GM12872 (cell line): ENCODE measurements at regions not wholly inside any gene's neighbourhood (a gene's known extent, or its start where the extent isn't known, plus 50 kb on each side); places are given as distances from the start of the nearest gene placed in this dataset.

ENCODE experiments used
- TF ChIP-seq, protein P1 (sequence below): IDR thresholded peaks from 3 replicates; pipeline ENCODE4 v1.5.1; 2011; ENCODE audit warnings: low read depth, mild to moderate bottlenecking, low read length, moderate library complexity; ENCODE audit not compliant: insufficient read depth

DNA sequence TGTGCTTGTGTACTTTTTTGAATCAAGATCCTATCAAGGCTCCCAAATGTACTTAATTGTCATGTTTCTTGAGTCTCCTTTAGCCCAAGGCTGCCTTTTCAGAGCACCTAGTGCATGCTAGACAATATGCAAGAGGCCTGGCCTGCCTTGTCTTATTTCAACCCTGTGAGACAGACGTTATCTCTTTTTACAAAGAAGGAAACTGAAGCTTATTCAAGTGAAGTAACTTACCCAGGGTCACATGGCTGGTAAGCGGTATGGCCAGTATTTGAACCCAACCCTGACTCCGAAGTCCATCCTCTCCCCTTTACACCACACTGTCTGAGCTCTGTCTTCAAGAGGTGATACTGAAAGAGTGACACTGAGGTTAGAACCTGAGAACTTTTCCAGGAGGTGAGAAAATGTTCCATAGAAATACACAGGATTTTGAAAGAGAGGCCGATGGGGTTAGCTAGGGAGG lies 505.1 kb downstream of the FOXO1 start:
- TF ChIP-seq, protein P1, sequence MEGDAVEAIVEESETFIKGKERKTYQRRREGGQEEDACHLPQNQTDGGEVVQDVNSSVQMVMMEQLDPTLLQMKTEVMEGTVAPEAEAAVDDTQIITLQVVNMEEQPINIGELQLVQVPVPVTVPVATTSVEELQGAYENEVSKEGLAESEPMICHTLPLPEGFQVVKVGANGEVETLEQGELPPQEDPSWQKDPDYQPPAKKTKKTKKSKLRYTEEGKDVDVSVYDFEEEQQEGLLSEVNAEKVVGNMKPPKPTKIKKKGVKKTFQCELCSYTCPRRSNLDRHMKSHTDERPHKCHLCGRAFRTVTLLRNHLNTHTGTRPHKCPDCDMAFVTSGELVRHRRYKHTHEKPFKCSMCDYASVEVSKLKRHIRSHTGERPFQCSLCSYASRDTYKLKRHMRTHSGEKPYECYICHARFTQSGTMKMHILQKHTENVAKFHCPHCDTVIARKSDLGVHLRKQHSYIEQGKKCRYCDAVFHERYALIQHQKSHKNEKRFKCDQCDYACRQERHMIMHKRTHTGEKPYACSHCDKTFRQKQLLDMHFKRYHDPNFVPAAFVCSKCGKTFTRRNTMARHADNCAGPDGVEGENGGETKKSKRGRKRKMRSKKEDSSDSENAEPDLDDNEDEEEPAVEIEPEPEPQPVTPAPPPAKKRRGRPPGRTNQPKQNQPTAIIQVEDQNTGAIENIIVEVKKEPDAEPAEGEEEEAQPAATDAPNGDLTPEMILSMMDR = no peak

DNA sequence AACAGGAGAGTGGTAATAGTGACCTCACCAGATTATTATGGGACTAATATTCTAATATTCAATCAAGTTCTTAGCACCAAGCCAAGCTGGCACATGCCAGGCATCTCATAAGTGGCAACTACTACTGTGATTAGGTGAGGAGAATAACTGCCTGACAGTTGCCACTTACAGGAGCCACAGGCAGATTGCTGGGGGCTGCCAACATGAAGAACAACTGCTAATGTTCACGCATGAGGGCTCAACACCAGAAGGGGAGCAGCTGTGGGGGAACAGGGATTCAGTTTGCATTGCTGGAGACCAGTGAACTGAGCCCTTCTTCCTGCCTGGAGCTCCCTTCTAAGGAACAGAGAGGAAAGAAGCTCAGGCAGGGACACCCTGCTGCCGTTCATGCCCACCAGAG lies 504.5 kb downstream of the FOXO1 start:
- TF ChIP-seq, protein P1 = no peak

GRCh38 chr13:40163066-40164000 lies 503.1 kb downstream of the FOXO1 start:
- TF ChIP-seq, protein P1 = no peak

DNA sequence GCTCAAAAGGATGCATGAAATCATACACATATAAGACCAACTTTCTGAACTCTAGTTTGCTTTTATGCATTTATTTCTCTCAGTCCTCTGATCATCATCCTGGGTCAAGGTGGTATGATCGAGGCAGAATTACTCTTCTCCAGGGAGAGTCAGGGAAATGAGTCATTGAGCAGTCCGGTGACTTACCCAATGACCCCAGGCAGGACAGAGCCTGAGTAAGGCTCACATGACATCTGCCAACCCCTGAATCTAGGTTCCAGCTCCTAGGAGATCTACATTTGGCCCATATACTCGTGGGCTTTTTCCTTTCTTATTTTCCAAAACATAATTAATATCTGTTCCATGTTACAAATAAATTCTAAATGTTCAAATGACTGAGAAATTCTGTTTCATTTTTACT lies 502.3 kb downstream of the FOXO1 start:
- TF ChIP-seq, protein P1 = no peak

DNA sequence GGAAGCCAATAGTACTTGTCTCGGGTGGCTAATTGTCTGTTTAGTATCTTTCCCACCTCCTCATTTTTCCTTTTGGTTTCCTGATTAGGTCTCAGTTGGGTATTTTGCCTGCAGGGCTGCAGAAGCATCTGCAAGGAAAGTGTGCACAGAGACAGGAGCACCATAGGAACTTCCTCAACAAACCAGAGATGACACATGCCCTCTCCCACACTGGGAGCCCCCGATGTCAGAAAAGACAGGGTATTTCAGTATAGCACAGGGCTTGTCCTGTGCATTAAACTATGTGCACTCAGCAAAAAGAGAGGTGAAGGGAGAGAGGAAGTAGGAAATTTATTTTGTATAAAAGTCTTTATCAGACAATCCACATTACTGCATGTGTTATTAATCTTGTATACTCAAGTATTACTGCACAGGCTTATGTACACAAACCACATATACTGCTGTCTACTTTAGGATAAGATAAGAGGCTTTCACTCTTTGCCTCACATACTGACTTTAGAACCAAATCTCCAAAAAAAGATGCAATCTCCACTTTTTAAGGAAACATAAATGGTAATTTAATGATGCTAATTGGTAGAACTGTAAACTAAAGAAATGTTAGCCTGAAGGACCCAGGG lies 501.0 kb downstream of the FOXO1 start:
- TF ChIP-seq, protein P1 = no peak

GRCh38 chr13:40167327-40167726 lies 499.1 kb downstream of the FOXO1 start:
- TF ChIP-seq, protein P1 = no peak

DNA sequence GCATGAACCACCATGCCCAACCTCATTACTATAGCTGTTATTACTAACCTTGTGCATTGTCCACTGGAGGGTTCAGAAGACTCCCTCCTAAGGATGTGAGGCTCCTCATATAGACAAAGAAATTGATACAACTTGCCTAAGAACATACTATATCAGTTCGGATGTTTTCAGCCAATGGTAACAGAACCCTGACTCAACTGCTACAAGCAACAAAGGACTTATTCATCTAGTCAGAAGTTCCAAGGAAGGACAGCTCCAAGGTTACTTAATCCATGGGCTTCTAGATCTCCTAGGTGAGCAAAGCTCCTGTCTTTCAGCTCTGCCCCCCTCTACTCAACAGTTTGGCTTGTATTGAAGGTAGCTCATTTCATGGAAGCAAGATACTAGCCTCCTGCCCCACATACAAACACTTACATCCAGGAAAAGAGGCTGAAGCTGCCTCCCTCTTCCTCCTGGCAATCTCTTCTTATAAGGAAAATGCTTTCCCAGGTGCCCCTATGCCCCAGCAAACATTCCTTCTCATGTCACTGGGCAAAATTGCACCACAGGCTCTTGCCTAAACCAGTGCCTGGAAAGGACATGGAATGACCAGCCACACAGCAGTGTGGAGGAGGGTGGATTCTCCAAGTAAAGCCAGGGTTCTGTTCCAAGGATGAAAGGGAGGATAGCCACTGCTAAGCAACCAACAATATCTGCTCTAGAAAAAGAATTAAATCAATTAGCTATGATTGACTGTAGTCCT lies 497.8 kb downstream of the FOXO1 start:
- TF ChIP-seq, protein P1 = no peak
